H1 (cell line): ENCODE measurements at regions not wholly inside any gene's neighbourhood (a gene's known extent, or its start where the extent isn't known, plus 50 kb on each side); places are given as distances from the start of the nearest gene placed in this dataset.

Experiments
- CBX8 ChIP-seq: fragments of 300-800, 300-1000 bp; sonication (generic); IDR thresholded peaks from 2 replicates; pipeline ENCODE4 v1.7.1; 2016; ENCODE audit warnings: low read depth, low read length, borderline replicate concordance
- FOSL1 ChIP-seq: IDR thresholded peaks from 2 replicates; pipeline ENCODE4 v1.6.1; 2011; ENCODE audit warnings: mild to moderate bottlenecking, low read depth, low read length, moderate library complexity; ENCODE audit not compliant: insufficient read depth
- HDAC6 ChIP-seq: IDR thresholded peaks from one replicate; pipeline ENCODE4 v1.7.1; 2012; ENCODE audit warnings: low read depth, mild to moderate bottlenecking, inconsistent platforms, low read length, moderate library complexity
- NRF1 ChIP-seq: IDR thresholded peaks from 2 replicates; pipeline ENCODE4 v1.6.1; 2011; ENCODE audit warnings: mild to moderate bottlenecking, low read depth, low read length, improper control_type of control experiment
- RNF2 ChIP-seq: fragments of 200-900, 300-1000 bp; sonication (generic); IDR thresholded peaks from 2 replicates; pipeline ENCODE4 v1.7.1; 2016; ENCODE audit warnings: borderline replicate concordance, low read depth, mild to moderate bottlenecking, antibody characterized with exemption, low read length; ENCODE audit not compliant: poor library complexity, severe bottlenecking; ENCODE audit errors: missing control alignments
- SIRT6 ChIP-seq: IDR thresholded peaks from one replicate; pipeline ENCODE4 v1.7.1; 2012; ENCODE audit warnings: low read length, inconsistent platforms

DNA sequence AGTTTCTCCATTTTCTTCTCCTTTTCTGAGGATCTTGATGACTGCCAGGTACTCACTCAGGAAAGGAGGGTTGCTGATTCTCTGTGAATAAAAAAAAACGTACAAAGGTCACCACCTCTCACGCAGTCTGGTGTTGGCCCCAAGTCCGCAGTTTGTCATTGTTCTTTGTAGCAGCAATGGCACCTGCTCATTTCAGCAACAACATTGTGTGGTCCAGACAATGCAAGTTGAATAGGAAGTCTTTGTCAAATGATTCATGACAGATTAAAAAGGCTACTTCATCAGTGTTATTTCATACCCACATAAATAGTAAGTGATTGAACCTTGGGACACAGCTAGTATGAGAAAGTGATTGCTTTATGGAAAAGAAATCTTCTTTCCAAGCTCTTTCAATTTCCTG lies 653.5 kb upstream of the MGMT start (continued):
- no peak for TF ChIP-seq FOSL1
- no peak for TF ChIP-seq SIRT6
- TF ChIP-seq NRF1 = no peak
- TF ChIP-seq RNF2 = no peak
- no peak for TF ChIP-seq HDAC6
- TF ChIP-seq CBX8 = no peak
- TF ChIP-seq, all 59 proteins: peak for 0
